ENCODE measurements at regions not wholly inside any gene's neighbourhood (a gene's known extent, or its start where the extent isn't known, plus 50 kb on each side); places are given as distances from the start of the nearest gene placed in this dataset.
"Not testable (repeated sequence)": the region's sequence is repeated elsewhere in the genome, so short reads cannot be mapped to it uniquely, and the experiment has no call there.

DNA sequence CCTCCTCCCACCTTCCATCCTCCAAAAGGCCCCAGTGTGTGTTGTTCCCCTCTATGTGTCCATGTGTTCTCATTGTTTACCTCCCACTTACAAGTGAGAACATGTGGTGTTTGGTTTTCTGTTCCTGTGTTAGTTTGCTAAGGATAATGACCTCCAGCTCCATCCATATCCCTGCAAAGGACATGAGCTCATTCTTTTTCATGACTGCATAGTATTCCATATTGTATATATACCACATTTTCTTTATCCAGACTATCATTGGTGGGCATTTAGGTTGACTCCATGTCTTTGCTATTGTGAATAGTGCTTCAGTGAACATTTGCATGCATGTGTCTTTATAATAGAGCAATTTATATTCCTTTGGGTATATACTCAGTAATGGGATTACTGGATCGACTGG, 333.0 kb downstream of the BTBD3 start:
- POLR2A ChIA-PET; H3K36me3 ChIP-seq (ENCODE audit: control insufficient read depth in 2 of 2, insufficient read depth in 1 of 2, low read length in 2 of 2); H3K4me1 ChIP-seq (ENCODE audit: control insufficient read depth, insufficient read depth, low read length); H3K27ac ChIP-seq (ENCODE audit: extremely low read depth, low read depth, low read length); H3K4me3 ChIP-seq (ENCODE audit: low read depth, low read length); CTCF ChIA-PET; H3K9me3 ChIP-seq (ENCODE audit: control insufficient read depth, insufficient read depth, low read depth, low read length): not testable (repeated sequence)
- TF ChIP-seq ZNF146 (tag by site-specific recombination; IDR thresholded peaks at IDR 0.05) = peak; percentile 52; the same call in 1 of the 2 replicates

DNA sequence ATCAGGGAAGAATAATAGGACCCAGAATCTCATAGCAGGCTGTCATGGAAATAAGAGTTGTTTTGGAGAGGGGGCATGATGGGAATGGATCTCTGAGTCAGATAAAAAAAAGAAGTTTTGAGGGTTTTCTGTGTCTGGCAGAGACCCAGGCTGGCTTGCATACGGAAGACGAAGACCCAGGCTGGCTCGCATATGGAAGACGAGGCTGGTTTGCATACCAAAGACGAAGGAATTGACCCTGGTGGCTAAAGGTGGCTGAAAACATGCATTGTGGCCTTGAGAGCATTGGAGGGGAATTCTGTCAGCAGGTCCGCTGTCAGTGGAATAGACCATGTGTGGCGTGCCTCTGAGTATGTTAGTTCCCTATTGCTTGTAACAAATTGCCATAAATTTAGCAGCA, 335.1 kb downstream of the BTBD3 start:
- H3K9me3 ChIP-seq (ENCODE audit: control insufficient read depth, insufficient read depth, low read depth, low read length) = no peaks in the 10 kb centered on the region
- peaks cover under 1% of the 10 kb centered on the region; the same call in 1 of the 2 replicates for H3K4me1 ChIP-seq (ENCODE audit: control insufficient read depth, insufficient read depth, low read length)
- POLR2A ChIA-PET = no interaction called here
- H3K36me3 ChIP-seq (ENCODE audit: control insufficient read depth in 2 of 2, insufficient read depth in 1 of 2, low read length in 2 of 2) = no peaks in the 10 kb centered on the region
- CTCF ChIA-PET = no interaction called here
- H3K27ac ChIP-seq (ENCODE audit: extremely low read depth, low read depth, low read length) = no peak overlapping the region
- H3K4me3 ChIP-seq (ENCODE audit: low read depth, low read length) = no peak overlapping the region
- TF ChIP-seq ZNF585B (tag by site-specific recombination; IDR thresholded peaks at IDR 0.05) = no peak
- TF ChIP-seq, protein P1, sequence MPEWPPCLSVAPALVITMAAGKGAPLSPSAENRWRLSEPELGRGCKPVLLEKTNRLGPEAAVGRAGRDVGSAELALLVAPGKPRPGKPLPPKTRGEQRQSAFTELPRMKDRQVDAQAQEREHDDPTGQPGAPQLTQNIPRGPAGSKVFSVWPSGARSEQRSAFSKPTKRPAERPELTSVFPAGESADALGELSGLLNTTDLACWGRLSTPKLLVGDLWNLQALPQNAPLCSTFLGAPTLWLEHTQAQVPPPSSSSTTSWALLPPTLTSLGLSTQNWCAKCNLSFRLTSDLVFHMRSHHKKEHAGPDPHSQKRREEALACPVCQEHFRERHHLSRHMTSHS (tag by site-specific recombination; IDR thresholded peaks at IDR 0.05) = no peak
- no peak for TF ChIP-seq ZNF416 (tag by site-specific recombination; IDR thresholded peaks at IDR 0.05)
- no peak for TF ChIP-seq ZNF214 (tag by site-specific recombination; IDR thresholded peaks at IDR 0.05; ENCODE audit: borderline replicate concordance)

GRCh38 chr20:12255461-12255970, 337.8 kb downstream of the BTBD3 start:
- Histone ChIP-seq H3K4me3 (ENCODE audit: low read depth, low read length) (no peak overlapping the region), H3K36me3 (ENCODE audit: control insufficient read depth in 2 of 2, insufficient read depth in 1 of 2, low read length in 2 of 2) (no peaks in the 10 kb centered on the region), H3K9me3 (ENCODE audit: control insufficient read depth, insufficient read depth, low read depth, low read length) (no peaks in the 10 kb centered on the region), H3K27ac (ENCODE audit: extremely low read depth, low read depth, low read length) (no peak overlapping the region), H3K4me1 (ENCODE audit: control insufficient read depth, insufficient read depth, low read length) (no peaks in the 10 kb centered on the region)
- ChIA-PET POLR2A (no interaction called here), CTCF (interaction anchor here (0.6 kb wide), 1 partner anchor 291 kb away, joined by 5 read pairs; no protein-coding TSS in a partner anchor)
- TF ChIP-seq ZEB2 (tag by site-specific recombination; IDR thresholded peaks at IDR 0.05) = no peak
- TF ChIP-seq RBAK (tag by site-specific recombination; IDR thresholded peaks at IDR 0.05) = no peak
- no peak for TF ChIP-seq ZNF660 (tag by site-specific recombination; IDR thresholded peaks at IDR 0.05)
- TF ChIP-seq KLF16 (tag by site-specific recombination; IDR thresholded peaks at IDR 0.05) = no peak
- no peak for TF ChIP-seq ZNF501 (tag by site-specific recombination; IDR thresholded peaks at IDR 0.05)
- no peak for TF ChIP-seq GLIS1 (tag by site-specific recombination; IDR thresholded peaks at IDR 0.05)
- TF ChIP-seq ZNF366 (tag by site-specific recombination; conservative IDR thresholded peaks at IDR 0.05) = no peak
- no peak for TF ChIP-seq ZNF692 (tag by site-specific recombination; IDR thresholded peaks at IDR 0.05)
- TF ChIP-seq BCL6B (tag by site-specific recombination; IDR thresholded peaks at IDR 0.05) = no peak
- no peak for TF ChIP-seq ZNF830 (tag by site-specific recombination; IDR thresholded peaks at IDR 0.05; ENCODE audit: low read depth)
- no peak for TF ChIP-seq KLF9 (tag by site-specific recombination; IDR thresholded peaks at IDR 0.05; ENCODE audit: low read depth)
- no peak for TF ChIP-seq ZNF394 (tag by site-specific recombination; IDR thresholded peaks at IDR 0.05; ENCODE audit: borderline replicate concordance)
